NOMO-1 treated with DMSO at 0.1 percent for 48 hours (cell line): ENCODE measurements at regions not wholly inside any gene's neighbourhood (a gene's known extent, or its start where the extent isn't known, plus 50 kb on each side); places are given as distances from the start of the nearest gene placed in this dataset.

ENCODE experiments used
- DNase-seq: peaks from one replicate; lab custom pipeline; 2025; ENCODE audit not compliant: unreplicated experiment; lab: John Stamatoyannopoulos, UW

GRCh38 chr20:22789676-22790075 lies 205.3 kb upstream of the FOXA2 start:
- DNase-seq = no peak

GRCh38 chr20:22791396-22791795 lies 207.0 kb upstream of the FOXA2 start:
- no peak for DNase-seq

DNA sequence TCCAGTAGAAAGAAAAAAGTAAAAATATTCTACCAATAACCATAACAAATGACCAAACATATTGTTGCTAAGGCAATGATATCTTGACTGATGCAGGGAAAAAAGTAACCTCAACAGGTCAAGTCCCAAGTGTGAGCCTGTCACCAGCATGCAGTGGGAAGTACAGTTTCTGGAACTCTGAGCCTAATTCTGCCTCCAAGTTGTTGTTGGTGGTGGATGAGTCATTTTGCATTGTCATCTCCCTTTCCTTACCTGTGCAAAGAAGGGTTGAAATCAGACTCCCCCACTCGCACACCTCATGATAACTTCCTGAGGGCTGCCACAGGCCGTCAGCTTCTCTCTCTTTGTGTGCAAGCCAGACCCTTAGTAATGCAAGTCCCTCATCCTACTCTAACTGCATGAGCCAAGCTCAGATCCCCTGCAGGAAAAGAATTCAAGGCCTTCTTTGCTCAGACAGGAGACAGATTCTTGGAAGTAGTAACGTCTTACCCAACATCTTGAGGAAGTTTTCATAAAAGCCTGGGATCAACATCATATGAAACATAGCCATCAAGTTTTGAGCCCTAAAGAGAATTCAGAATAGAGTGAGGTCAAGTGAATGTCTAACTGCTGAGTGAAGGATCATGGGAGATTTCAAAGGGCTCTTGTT lies 207.6 kb upstream of the FOXA2 start:
- no peak for DNase-seq

GRCh38 chr20:22794200-22794599 lies 209.8 kb upstream of the FOXA2 start:
- no peak for DNase-seq

- no peak for DNase-seq
Observed at GRCh38 chr20:22795433-22795832, 211.1 kb upstream of the FOXA2 start.

- DNase-seq = no peak
Observed at GRCh38 chr20:22795871-22796270, 211.5 kb upstream of the FOXA2 start.

- no peak for DNase-seq
Observed at GRCh38 chr20:22796469-22797077, 212.2 kb upstream of the FOXA2 start.

GRCh38 chr20:22797103-22797502 lies 212.7 kb upstream of the FOXA2 start:
- no peak for DNase-seq

DNA sequence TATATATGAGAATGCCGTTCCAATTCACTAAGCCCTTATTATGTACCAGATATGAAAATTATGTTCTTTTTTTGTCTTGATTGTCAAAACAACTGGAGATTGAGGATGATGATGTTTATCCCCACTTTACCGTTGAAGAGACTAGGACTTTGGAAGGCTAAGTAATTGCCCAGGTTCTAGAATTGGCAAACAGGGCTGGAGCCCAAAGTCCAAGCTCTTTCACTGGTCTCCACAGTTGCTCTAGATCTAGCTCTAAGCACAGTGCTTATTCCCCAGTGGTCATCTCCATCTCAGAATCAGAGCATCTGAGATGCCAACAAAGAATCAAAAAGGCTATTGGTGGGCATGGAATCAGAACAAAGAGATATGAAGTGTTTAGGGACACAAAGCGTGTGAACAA lies 215.3 kb upstream of the FOXA2 start:
- no peak for DNase-seq

GRCh38 chr20:22800129-22800528 lies 215.8 kb upstream of the FOXA2 start:
- DNase-seq = no peak

GRCh38 chr20:22801528-22801927 lies 217.2 kb upstream of the FOXA2 start:
- no peak for DNase-seq

GRCh38 chr20:22802296-22802695 lies 217.9 kb upstream of the FOXA2 start:
- no peak for DNase-seq

DNA sequence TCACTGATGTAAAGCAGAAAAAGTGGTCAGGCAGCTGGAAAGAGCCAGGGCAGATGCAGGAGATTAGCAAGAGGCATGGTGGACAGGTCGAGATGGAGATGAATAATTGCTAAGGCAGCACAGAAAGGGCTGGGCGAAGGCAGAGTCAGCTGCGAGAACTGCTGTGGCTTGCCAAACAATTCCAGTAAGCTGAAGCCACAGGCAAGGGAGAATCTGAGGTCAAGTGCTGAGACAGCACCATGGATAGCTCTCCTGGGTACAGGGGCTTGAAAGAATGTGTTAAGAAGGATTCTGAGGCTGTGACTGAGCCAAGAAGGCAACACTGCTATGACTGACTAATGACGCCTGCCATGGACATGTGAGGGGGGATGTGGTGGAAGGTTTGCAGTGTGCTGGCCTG lies 220.8 kb upstream of the FOXA2 start:
- DNase-seq = no peak

- no peak for DNase-seq
Observed at GRCh38 chr20:22805996-22806395, 221.6 kb upstream of the FOXA2 start.

- DNase-seq = no peak
Observed at GRCh38 chr20:22807045-22807444, 222.7 kb upstream of the FOXA2 start.

- DNase-seq = no peak
Observed at GRCh38 chr20:22807646-22808244, 223.4 kb upstream of the FOXA2 start.

GRCh38 chr20:22808628-22809027 lies 224.3 kb upstream of the FOXA2 start:
- DNase-seq = no peak

DNA sequence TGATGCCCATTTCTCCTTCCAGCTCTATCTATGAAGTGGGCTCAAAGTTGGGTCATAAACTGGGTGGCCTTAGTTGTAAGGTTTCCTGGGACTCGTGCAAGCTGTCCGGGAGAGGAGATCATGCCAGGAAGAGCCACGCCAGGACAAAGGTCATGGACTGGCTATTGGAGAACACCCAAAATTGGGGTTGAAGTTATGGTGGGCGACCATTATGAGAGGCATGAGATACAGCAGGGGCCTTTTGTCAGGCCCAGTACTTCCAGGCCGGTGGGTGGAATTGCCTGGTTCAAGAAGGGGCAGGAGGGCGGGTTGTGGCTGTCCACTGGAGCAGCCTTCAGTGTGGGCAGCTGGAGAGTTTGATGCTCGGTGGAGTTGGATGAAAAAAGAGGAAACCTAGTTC lies 225.1 kb upstream of the SSTR4 start:
- DNase-seq = no peak

DNA sequence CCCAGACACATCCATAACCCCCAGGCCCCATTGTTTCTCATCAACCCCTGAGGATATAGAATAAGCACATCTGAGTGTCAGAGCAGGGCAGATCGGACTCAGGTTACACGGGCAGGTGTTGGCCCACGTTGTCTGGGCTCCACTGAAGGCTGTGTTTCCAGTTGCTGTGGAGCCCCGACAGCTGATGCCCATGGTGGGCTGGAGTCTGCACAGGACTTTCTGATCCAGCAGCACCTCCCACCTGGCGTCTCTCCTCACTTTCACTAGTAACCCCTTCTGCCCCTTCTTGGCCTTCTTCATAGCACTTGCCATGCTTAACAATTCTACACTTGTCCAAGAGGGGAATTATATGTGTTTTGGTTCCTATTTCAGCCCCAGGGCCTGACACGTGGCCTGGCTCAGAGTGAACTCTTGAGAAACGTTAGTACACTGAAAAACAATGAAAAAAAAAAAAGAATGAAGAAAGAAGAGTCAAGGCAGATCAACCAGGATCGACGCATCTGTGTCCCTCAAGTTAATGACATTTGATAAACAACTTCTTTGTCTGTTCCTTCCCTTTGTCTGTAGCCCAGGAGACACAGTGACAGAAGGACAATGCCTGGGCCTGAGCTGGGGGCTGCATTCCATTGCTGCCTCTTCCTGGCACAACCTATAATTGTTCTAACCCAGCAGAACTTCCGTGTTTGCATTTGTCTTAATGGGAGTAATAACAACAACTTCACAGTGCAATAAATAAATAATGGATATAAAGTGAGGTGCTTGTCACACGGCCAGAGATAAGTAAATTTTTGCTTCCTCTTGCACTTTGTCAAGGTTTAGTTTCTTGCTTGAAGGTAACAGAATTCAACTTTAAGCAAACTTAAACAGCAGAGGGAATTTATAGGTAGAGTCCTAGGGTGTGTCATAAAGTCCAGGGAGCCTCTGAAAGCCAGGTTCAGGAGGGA lies 224.2 kb upstream of the SSTR4 start:
- DNase-seq = no peak

DNA sequence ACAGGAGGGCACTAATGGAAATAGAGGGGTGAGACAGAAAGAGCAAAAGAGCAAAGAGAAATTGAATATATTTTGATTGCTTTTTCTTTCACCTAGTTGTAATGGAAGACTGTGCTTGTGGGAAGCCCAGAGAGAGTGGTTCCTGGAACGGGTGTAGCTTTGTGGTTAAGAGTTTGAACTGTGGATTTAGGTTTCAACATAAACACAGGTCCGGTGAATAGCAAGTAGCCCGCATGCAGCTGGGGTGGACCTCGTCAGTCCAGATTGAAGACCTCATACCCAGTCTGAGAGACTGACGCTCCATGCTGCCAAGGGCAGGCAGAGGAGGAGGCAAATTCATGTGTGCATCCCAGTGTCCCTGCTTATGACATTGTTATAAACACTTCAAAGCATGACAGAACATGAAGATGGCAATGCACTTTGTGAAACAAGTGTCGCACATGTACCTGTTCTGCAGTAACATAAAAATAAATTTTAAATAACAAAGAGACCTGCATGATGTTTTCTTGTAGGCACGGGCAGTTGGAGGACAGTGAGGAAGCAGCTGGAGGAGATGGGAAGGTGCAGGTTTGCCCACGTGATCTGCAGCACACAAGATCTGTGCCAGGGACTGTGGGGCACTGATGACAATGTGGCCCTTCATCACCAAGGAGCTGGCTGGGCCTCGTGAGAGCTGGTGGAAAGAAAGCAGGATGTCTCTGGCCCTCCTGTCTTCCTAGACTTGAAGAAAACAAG lies 220.5 kb upstream of the SSTR4 start:
- DNase-seq = no peak

- DNase-seq = no peak
Observed at GRCh38 chr20:22815206-22815551, 219.9 kb upstream of the SSTR4 start.
